ENCODE measurements at regions not wholly inside any gene's neighbourhood (a gene's known extent, or its start where the extent isn't known, plus 50 kb on each side); places are given as distances from the start of the nearest gene placed in this dataset.

GRCh38 chr16:73853968-73854367, 442.6 kb upstream of the PSMD7 start:
- TF ChIP-seq CTCF (conservative IDR thresholded peaks at IDR 0.05; ENCODE audit: low read depth in 2 of 2): no peak
- TF ChIP-seq POLR2AphosphoS5 (IDR thresholded peaks at IDR 0.05; ENCODE audit: low read depth): no peak
- TF ChIP-seq, protein P1, sequence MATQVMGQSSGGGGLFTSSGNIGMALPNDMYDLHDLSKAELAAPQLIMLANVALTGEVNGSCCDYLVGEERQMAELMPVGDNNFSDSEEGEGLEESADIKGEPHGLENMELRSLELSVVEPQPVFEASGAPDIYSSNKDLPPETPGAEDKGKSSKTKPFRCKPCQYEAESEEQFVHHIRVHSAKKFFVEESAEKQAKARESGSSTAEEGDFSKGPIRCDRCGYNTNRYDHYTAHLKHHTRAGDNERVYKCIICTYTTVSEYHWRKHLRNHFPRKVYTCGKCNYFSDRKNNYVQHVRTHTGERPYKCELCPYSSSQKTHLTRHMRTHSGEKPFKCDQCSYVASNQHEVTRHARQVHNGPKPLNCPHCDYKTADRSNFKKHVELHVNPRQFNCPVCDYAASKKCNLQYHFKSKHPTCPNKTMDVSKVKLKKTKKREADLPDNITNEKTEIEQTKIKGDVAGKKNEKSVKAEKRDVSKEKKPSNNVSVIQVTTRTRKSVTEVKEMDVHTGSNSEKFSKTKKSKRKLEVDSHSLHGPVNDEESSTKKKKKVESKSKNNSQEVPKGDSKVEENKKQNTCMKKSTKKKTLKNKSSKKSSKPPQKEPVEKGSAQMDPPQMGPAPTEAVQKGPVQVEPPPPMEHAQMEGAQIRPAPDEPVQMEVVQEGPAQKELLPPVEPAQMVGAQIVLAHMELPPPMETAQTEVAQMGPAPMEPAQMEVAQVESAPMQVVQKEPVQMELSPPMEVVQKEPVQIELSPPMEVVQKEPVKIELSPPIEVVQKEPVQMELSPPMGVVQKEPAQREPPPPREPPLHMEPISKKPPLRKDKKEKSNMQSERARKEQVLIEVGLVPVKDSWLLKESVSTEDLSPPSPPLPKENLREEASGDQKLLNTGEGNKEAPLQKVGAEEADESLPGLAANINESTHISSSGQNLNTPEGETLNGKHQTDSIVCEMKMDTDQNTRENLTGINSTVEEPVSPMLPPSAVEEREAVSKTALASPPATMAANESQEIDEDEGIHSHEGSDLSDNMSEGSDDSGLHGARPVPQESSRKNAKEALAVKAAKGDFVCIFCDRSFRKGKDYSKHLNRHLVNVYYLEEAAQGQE (IDR thresholded peaks at IDR 0.05; ENCODE audit: unreplicated experiment): no peak
- no peak for TF ChIP-seq NANOG (IDR thresholded peaks at IDR 0.05; ENCODE audit: borderline replicate concordance)
- no peak for TF ChIP-seq EZH2 (IDR thresholded peaks at IDR 0.05; ENCODE audit: low read depth, unreplicated experiment)
- TF ChIP-seq EZH2phosphoT487 (IDR thresholded peaks at IDR 0.05; ENCODE audit: unreplicated experiment): no peak
- no peak for TF ChIP-seq CREB1 (CRISPR knock-in tag; IDR thresholded peaks at IDR 0.05; ENCODE audit: low read depth)
- no peak for TF ChIP-seq JUNB (IDR thresholded peaks at IDR 0.05; ENCODE audit: unreplicated experiment)
- no peak for TF ChIP-seq ETS1 (IDR thresholded peaks at IDR 0.05)
- TF ChIP-seq ZNF462 (CRISPR knock-in tag; IDR thresholded peaks at IDR 0.05): no peak
